Thymus (tissue), 11 donors: ENCODE measurements at regions not wholly inside any gene's neighbourhood (a gene's known extent, or its start where the extent isn't known, plus 50 kb on each side); places are given as distances from the start of the nearest gene placed in this dataset.

ENCODE experiments used
- DNase-seq, 9 donors: peaks; one replicate each; pipeline ENCODE4 v3.0.0-alpha.2; 2013; ENCODE audit warnings: low spot score in 9 of 9, low read depth in 6 of 9, missing footprints in 1 of 9
- H3K27ac ChIP-seq, 2 donors: one replicate each; pipeline ENCODE4 v1.5.1; 2013; ENCODE audit warnings: control low read depth in 1 of 2, low read depth in 1 of 2, low read length in 1 of 2, mild to moderate bottlenecking in 1 of 2, moderate library complexity in 1 of 2
- H3K27me3 ChIP-seq, 2 donors: one replicate each; pipeline ENCODE4 v1.5.1; 2013; ENCODE audit warnings: low read length in 1 of 2; ENCODE audit not compliant: control insufficient read depth in 2 of 2, insufficient read depth in 1 of 2
- H3K36me3 ChIP-seq, 2 donors: one replicate each; pipeline ENCODE4 v1.5.1; 2013; ENCODE audit warnings: low read length in 1 of 2, mild to moderate bottlenecking in 1 of 2, moderate library complexity in 1 of 2; ENCODE audit not compliant: control insufficient read depth in 2 of 2, insufficient read depth in 2 of 2
- H3K4me1 ChIP-seq, 2 donors: one replicate each; pipeline ENCODE4 v1.5.1; 2013; ENCODE audit warnings: low read length in 2 of 2; ENCODE audit not compliant: control insufficient read depth in 2 of 2, insufficient read depth in 2 of 2
- H3K4me3 ChIP-seq, 2 donors: one replicate each; pipeline ENCODE4 v1.5.1; 2013; ENCODE audit warnings: low read length in 2 of 2, control low read depth in 1 of 2, mild to moderate bottlenecking in 1 of 2
- H3K9me3 ChIP-seq, 2 donors: one replicate each; pipeline ENCODE4 v1.5.1; 2013; ENCODE audit warnings: low read length in 1 of 2, mild to moderate bottlenecking in 1 of 2; ENCODE audit not compliant: control insufficient read depth in 2 of 2, insufficient read depth in 1 of 2
- WGBS: extraction: QIAGEN DNeasy Blood & Tissue Kit; methylation state at CpG from one replicate; pipeline ENCODE4 v1.1.7; 2013; 5-methylcytosine and 5-hydroxymethylcytosine counted together
- donor health status: healthy.

GRCh38 chr13:104442536-104442935, 1376.3 kb upstream of the SLC10A2 start:
- peaks cover 0 to 1% of the 10 kb centered on the region in 2 donors for H3K9me3 ChIP-seq
- 69% methylated on average over 3 of the region's 3 CpGs for WGBS
- no peaks in the 10 kb centered on the region for H3K4me1 ChIP-seq
- no peak for DNase-seq
- no peaks in the 10 kb centered on the region for H3K27me3 ChIP-seq
- H3K36me3 ChIP-seq: no peaks in the 10 kb centered on the region
- no peak overlapping the region for H3K4me3 ChIP-seq
- no peak overlapping the region for H3K27ac ChIP-seq

DNA sequence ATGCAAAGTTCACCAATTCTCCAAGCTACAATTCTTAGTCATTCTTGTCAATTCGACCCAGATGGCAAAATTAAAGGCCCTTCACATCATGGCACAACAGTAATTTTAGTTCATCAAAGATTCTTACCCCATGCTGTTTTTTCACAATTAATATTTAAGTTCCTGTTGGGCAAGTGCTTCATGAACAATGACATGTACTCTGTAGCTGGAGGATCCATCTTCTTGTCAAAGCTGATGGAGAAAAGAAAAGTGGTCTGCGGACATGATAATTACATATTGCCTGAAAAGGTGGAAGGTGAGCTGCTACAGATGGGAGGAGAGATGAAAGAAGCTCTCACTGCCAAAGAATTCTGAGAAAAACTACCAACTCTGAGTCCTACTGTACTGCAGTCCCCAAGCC, 1370.3 kb upstream of the SLC10A2 start:
- WGBS: 87% methylated on average over 2 of the region's 2 CpGs
- H3K4me1 ChIP-seq: no peaks in the 10 kb centered on the region
- H3K36me3 ChIP-seq: no peaks in the 10 kb centered on the region
- no peak overlapping the region for H3K4me3 ChIP-seq
- no peaks in the 10 kb centered on the region for H3K27me3 ChIP-seq
- H3K9me3 ChIP-seq: no peaks in the 10 kb centered on the region
- no peak overlapping the region for H3K27ac ChIP-seq
- no peak for DNase-seq

GRCh38 chr13:104431895-104432294, 1365.7 kb upstream of the SLC10A2 start:
- H3K27me3 ChIP-seq: no peaks in the 10 kb centered on the region
- no peaks in the 10 kb centered on the region for H3K4me1 ChIP-seq
- no peak overlapping the region for H3K27ac ChIP-seq
- H3K36me3 ChIP-seq: no peaks in the 10 kb centered on the region
- no peaks in the 10 kb centered on the region for H3K9me3 ChIP-seq
- 93% methylated on average over 1 of the region's 1 CpG for WGBS
- DNase-seq: no peak
- H3K4me3 ChIP-seq: no peak overlapping the region

GRCh38 chr13:104426435-104426834, 1360.2 kb upstream of the SLC10A2 start:
- no peak overlapping the region for H3K4me3 ChIP-seq
- H3K27ac ChIP-seq: no peak overlapping the region
- H3K9me3 ChIP-seq: no peaks in the 10 kb centered on the region
- H3K27me3 ChIP-seq: no peaks in the 10 kb centered on the region
- no peaks in the 10 kb centered on the region for H3K36me3 ChIP-seq
- DNase-seq: no peak
- 97% methylated on average over 4 of the region's 4 CpGs for WGBS
- no peaks in the 10 kb centered on the region for H3K4me1 ChIP-seq

DNA sequence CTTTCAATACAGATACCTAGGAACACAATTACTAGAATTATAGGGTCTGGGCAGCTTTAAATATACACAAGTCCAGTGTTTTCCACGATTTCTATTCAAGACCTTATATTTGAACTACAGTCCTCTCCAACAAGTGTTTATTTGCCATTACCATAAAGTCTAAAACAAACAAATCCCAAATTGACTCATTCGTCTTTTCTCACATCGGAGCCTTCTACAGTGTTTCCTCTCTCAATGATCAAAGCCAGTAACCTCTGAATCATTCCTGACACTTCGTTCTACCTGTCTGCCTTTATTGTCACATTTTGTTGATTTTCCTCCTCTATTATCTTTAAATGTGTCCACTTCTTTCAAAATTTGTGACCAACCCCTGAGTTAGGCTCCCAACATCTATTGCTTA, 1356.5 kb upstream of the SLC10A2 start:
- Histone ChIP-seq H3K4me1 (no peaks in the 10 kb centered on the region), H3K36me3 (no peaks in the 10 kb centered on the region), H3K9me3 (no peaks in the 10 kb centered on the region), H3K27me3 (no peaks in the 10 kb centered on the region), H3K27ac (no peak overlapping the region), H3K4me3 (no peak overlapping the region)
- DNase-seq: no peak
- WGBS: 92% methylated on average over 4 of the region's 4 CpGs

GRCh38 chr13:104416973-104417372, 1350.8 kb upstream of the SLC10A2 start:
- H3K4me1 ChIP-seq: no peaks in the 10 kb centered on the region
- WGBS: 97% methylated on average over 1 of the region's 1 CpG
- H3K9me3 ChIP-seq: no peaks in the 10 kb centered on the region
- H3K4me3 ChIP-seq: no peak overlapping the region
- H3K27me3 ChIP-seq: no peaks in the 10 kb centered on the region
- H3K36me3 ChIP-seq: no peaks in the 10 kb centered on the region
- DNase-seq: no peak
- no peak overlapping the region for H3K27ac ChIP-seq

DNA sequence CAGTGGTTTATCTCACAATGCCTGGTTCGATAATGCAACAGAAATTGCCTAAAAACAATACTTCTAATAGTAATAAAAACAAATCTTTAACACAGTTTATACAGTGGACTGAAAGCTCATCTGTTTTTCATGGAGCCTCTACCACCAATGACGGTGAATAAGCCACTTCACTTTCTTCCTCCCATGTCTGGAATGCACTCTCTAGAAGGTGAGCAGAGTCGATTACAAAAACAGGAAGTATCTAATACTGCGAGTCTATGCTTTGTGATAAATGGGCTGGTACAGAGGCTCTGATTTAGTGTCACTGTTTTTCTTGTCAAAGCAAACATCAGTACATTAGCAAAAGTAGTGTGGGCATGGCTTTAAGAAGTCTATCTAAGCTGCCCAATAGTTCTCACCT, 1348.6 kb upstream of the SLC10A2 start:
- Histone ChIP-seq H3K27ac (no peak overlapping the region), H3K36me3 (no peaks in the 10 kb centered on the region), H3K9me3 (no peaks in the 10 kb centered on the region), H3K4me3 (no peak overlapping the region), H3K4me1 (no peaks in the 10 kb centered on the region), H3K27me3 (no peaks in the 10 kb centered on the region)
- 29% methylated on average over 4 of the region's 4 CpGs for WGBS
- DNase-seq: no peak

- 94% methylated on average over 2 of the region's 2 CpGs for WGBS
- Histone ChIP-seq H3K27me3 (no peaks in the 10 kb centered on the region), H3K4me3 (no peak overlapping the region), H3K36me3 (no peaks in the 10 kb centered on the region), H3K9me3 (no peaks in the 10 kb centered on the region), H3K27ac (no peak overlapping the region), H3K4me1 (no peaks in the 10 kb centered on the region)
- DNase-seq: no peak
Measured at GRCh38 chr13:104414181-104414580, 1348.0 kb upstream of the SLC10A2 start.

- no peaks in the 10 kb centered on the region for H3K27me3 ChIP-seq
- no peaks in the 10 kb centered on the region for H3K36me3 ChIP-seq
- DNase-seq: no peak
- 96% methylated on average over 5 of the region's 5 CpGs for WGBS
- H3K27ac ChIP-seq: no peak overlapping the region
- no peaks in the 10 kb centered on the region for H3K9me3 ChIP-seq
- H3K4me3 ChIP-seq: no peak overlapping the region
- no peaks in the 10 kb centered on the region for H3K4me1 ChIP-seq
Measured at GRCh38 chr13:104411141-104411765, 1345.0 kb upstream of the SLC10A2 start.

DNA sequence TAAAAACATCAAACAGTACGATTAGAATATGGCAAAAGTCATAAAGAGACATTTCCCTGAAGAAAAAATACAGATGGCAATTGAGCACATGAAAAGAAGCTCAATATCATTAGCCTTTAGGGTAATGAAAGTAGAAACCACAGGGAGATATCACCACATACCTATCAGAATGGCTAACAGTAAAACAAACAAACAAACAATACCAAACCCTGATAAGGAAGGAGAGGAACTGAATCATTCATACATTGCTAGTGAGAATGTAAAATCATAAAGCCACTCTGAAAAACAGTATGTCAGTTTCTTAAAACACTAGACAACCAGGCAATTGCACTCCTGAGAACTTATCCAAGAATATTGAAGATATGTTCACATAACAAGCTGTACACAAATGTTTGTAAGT, 1342.5 kb upstream of the SLC10A2 start:
- 86% methylated on average over 1 of the region's 1 CpG for WGBS
- H3K36me3 ChIP-seq: no peaks in the 10 kb centered on the region
- no peak overlapping the region for H3K27ac ChIP-seq
- H3K27me3 ChIP-seq: no peaks in the 10 kb centered on the region
- no peaks in the 10 kb centered on the region for H3K9me3 ChIP-seq
- DNase-seq: no peak
- H3K4me1 ChIP-seq: no peaks in the 10 kb centered on the region
- no peak overlapping the region for H3K4me3 ChIP-seq
